GM23248 (cell line): ENCODE measurements at regions not wholly inside any gene's neighbourhood (a gene's known extent, or its start where the extent isn't known, plus 50 kb on each side); places are given as distances from the start of the nearest gene placed in this dataset.

Source experiments
- EZH2 ChIP-seq: fragments of 200-600 bp; sonication (generic); IDR thresholded peaks from 2 replicates; pipeline ENCODE4 v1.6.1; 2018; ENCODE audit warnings: antibody characterized with exemption, mild to moderate bottlenecking; ENCODE audit not compliant: insufficient read depth, poor library complexity, severe bottlenecking
- EZH2phosphoT487 ChIP-seq: fragments of 200-600 bp; sonication (generic); IDR thresholded peaks from 2 replicates; pipeline ENCODE4 v1.6.1; 2018; ENCODE audit warnings: antibody characterized with exemption, moderate library complexity, mild to moderate bottlenecking, low read depth; ENCODE audit not compliant: insufficient read depth

DNA sequence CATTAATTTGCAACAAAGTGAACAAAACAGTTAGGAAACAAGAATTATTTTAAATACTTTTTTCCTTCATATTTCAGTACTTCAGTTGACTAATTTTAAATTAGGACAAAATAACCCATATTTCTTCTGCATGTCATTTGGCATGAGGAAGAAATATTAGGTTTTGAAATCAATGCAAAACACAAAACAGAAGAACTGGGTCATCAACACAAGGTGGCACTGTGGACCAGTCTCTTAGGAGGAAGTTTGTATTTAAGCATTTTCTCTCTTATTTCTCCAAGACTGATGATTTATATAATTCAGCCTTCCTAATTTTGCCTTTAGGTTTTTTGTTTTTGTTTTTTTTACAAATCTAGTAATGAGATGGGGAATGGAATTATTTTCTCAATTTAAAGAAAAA lies 352.8 kb upstream of the KCNH7 start:
- no peak for TF ChIP-seq EZH2
- TF ChIP-seq EZH2phosphoT487: no peak
